ENCODE measurements at regions not wholly inside any gene's neighbourhood (a gene's known extent, or its start where the extent isn't known, plus 50 kb on each side); places are given as distances from the start of the nearest gene placed in this dataset.
"Not testable (repeated sequence)": the region's sequence is repeated elsewhere in the genome, so short reads cannot be mapped to it uniquely, and the experiment has no call there.

DNA sequence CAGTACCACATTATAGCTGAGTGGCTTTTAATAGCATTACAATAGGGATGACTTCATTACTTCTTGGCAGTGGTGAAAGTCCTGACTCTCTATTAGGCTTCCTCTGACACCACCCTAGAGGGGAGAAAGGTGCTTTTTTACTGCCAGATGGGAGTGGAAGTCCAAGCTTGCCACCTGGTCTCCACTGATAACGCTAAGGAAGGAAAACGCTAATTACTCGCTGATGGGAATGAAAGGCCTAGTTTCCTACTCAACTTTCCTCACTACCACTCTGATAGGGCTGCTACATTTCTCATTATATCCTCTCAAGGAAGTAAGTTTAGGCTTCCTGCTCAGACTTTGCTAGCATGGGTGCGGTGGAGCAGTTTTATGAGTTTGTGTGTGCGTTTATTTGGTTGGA is 62.3 kb upstream of the PAGE3 start:
- no peak for DNase-seq (ENCODE audit: low spot score)

DNA sequence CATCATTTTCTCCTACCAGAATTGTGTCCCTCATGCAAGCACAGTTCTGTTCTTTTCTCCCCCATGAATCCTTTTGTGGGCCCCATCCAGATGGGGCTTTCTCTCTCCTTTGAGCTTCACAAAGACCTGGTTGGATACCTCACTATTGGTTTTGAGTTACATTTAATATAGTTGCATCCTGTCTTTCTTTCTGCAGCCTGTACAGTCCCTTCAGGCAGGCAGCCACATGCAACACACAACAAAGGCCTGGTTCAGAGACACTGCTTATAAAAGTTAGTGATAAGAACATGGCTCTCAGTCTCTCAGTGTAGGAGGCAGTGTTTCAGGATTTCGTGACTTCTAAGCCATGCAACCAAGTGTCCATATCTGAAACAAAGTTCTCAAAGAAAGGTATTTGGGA is 70.6 kb upstream of the PAGE3 start:
- no peak for DNase-seq (ENCODE audit: low spot score)

DNA sequence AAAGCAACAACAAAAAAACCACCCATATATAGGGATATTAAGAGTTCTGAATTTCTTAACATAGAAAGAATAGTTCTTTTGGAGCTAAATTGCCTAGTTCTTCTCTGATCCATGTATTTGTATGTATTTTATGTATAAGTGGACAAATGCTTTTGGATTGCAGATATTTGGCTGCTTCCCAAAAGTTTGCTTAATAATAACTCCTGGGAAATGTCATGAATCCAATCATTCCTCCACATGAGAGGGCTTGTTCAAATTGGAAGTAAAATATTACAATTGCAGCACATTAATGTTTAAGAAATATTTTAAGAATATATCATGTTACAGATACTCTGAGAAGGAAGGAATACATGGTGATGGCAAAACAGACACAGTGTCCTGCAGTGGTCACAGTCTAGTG is 71.5 kb upstream of the PAGE3 start:
- no peak for DNase-seq (ENCODE audit: low spot score)

DNA sequence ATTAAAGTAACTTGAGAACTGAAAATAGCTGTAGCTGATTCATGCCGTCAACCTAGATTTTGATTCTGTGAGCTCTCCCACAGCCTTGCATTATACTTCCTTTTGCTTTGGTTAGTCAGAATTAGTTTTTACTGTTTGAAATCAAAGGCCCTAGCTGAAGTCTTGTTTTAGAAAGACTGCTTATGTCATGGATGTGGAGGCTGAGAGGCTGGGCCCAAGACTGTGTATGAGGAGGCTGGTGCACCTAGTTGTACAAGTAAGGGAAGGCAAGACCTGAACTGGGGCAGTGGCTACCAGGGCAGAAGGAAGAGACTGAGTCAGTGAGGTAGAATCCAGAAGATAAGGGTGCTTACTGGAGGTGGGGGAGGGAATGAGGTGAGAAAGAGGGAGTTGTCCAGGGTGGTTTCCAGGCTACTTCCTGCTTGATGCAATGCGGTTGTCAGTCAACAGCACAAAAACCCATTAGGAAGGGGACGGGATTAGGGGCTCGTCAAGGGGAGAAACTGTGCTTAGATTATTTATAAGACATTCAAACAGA is 76.2 kb upstream of the PAGE3 start:
- no peak for DNase-seq (ENCODE audit: low spot score)

DNA sequence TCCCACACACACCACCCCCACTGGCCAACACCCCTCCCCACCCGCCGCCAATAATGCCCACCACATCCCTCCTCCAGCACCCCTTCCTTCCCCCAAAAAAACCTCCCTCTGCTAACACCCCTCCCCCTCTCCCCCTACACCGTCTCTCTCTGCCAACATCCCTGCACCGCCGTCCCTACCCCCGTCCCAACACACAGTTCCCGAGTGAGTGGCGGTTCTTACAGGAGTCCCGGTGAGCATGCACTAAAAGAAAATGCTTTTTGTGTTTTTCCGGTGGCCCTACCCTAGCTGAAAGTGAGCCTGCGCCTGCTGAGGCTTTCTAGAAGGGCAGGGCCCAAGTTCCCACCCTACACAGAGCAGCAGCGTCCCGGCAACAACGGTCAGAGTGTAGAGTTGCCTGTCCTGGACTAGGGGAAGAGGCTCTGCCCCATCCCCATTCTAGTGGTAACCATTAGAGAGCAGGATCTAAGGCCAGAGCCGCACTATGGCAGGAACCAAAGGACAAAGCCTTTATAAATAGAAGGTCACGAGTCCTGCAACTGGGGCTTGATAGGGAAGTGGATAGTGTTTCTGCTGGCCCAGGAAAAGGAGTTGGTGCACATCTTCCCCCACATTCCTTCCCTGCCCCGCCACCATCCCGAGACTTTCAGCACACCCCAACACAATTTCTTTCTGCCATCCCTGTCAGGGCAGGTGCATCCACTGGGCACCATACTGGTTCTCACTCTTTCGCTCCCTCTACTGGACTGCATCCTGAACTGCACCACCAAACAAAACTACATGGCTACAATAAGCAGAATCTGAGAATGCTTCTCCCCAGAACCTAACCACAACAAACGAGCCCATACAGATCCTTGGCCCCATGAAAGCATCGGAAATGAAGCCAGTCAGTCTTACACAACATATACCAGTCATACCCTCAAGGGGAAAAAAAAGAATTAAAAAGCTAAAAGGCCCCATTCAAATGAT is 78.1 kb upstream of the PAGE3 start:
- DNase-seq (ENCODE audit: low spot score): peak; percentile 51

DNA sequence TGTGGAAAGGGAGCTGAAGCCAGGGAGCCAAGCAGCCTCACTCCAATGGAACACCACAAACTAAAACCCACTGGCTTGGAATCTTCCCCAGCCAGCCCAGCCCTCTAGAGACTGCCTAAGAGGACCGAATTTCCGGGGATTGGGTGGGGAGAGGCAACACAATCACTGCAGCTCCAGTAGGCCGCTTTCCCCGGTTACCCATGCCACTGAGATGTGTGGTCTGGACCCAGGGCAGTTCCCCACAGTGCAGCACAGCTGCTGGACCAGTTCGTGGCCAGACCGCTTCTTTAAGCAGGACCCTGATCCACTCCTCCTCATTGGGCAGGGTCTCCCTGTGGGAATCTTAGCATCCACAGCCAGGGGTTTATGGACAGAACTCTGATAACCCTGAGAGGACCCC is 91.9 kb upstream of the PAGE3 start:
- DNase-seq (ENCODE audit: low spot score): no peak

DNA sequence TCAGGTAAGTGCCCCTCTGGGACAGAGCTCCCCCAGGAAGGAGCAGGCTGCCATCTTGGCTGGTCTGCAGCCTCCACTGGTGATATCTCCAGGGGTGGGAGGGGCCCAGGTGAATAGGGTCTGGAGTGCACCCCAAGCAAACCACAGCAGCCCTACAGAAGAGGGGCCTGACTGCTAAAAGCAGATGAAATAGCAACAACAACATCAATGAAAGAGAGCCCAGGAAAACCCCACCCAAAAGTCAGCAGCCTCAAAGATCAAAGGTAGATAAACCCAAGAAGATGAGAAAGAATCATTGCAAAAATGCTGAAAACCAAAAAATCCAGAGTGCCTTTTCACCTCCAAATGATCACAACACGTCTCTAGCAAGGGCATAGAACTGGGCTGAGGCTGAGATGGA is 92.5 kb upstream of the PAGE3 start:
- DNase-seq (ENCODE audit: low spot score): no peak

DNA sequence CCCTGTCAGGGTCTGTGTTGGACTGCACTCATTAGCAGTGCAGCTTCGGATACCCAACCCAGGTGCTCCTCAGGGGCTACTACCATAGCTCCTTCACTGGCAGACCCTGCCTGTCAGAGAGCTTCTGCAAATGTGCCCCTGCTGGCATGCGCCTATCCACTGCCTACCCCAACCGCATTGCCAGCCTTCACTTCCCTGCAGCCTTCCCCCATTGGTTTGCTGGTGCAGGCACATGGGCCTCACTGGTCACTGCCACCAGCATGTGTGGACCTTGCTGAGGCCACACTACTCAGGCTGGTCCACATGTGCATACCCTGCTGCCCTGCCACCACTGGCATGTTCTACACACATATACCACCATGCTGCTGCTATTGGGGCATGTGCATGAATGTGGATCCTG is 72.5 kb upstream of the MAGEH1 start:
- DNase-seq (ENCODE audit: low spot score): no peak

DNA sequence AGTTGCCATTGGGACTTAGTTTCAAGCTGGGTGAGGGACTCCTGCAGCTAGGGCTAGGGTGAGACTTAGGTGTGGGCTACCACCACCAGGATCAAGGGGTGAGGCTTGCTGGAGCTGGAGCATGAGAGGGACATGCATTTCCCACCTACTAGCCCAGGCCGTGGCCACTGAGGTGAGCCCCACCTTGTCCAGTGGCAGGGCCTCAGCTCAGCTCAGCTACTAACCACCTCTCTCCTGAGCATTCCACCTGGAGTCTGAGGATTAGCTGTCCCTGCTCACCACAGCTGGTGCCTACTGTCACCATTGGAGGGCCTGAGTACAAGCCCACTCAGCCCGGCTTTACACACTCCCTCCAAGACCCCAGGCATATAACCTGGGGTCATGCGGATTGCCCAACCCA is 62.6 kb upstream of the MAGEH1 start:
- DNase-seq (ENCODE audit: low spot score): no peak

DNA sequence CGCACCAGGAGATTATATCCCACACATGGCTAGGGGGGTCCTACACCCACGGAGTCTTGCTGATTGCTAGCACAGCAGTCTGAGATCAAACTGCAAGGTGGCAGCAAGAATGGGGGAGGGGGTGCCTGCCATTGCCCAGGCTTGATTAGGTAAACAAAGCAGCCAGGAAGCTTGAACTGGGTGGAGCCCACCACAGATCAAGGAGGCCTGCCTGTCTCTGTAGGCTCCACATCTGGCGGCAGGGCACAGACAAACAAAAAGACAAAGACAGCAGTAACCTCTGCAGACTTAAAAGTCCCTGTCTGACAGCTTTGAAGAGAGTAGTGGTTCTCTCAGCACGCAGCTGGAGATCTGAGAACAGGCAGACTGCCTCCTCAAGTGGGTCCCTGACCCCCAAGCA is 55.1 kb upstream of the MAGEH1 start:
- DNase-seq (ENCODE audit: low spot score): not testable (repeated sequence)
